H1 (cell line): ENCODE measurements at regions not wholly inside any gene's neighbourhood (a gene's known extent, or its start where the extent isn't known, plus 50 kb on each side); places are given as distances from the start of the nearest gene placed in this dataset.

ENCODE experiments used
- CBX5 ChIP-seq: fragments of 300-800, 300-1000 bp; sonication (generic); IDR thresholded peaks from 2 replicates; pipeline ENCODE4 v1.7.1; 2016; ENCODE audit warnings: antibody characterized with exemption, low read length, low read depth
- CTCF ChIP-seq, 3 experiments: IDR thresholded peaks; 1 replicate in 2 of 3; 2 replicates in 1 of 3; pipeline versions ENCODE4 v1.5.1 to v1.6.1; 2011; ENCODE audit warnings: low read length in 3 of 3, mild to moderate bottlenecking in 3 of 3, inconsistent platforms in 2 of 3, low read depth in 1 of 3, moderate library complexity in 1 of 3; ENCODE audit not compliant: insufficient read depth in 1 of 3; ENCODE audit errors: control extremely low read depth in 1 of 3
- EZH2 ChIP-seq: fragments of 200-600 bp; sonication (generic); IDR thresholded peaks from 2 replicates; pipeline ENCODE4 v1.7.1; 2012; ENCODE audit warnings: low read depth, mild to moderate bottlenecking, moderate library complexity, low read length, inconsistent platforms; ENCODE audit not compliant: severe bottlenecking
- GABPA ChIP-seq: IDR thresholded peaks from 2 replicates; pipeline ENCODE4 v1.6.1; 2011; ENCODE audit warnings: mild to moderate bottlenecking, low read length, moderate library complexity, borderline replicate concordance; ENCODE audit not compliant: insufficient read depth
- JUN ChIP-seq: IDR thresholded peaks from 2 replicates; pipeline ENCODE4 v1.6.1; 2011; ENCODE audit warnings: low read depth, mild to moderate bottlenecking, improper control_type of control experiment, low read length
- JUND ChIP-seq: IDR thresholded peaks from 2 replicates; pipeline ENCODE4 v1.6.1; 2011; ENCODE audit warnings: mild to moderate bottlenecking, improper control_type of control experiment, low read length
- MAX ChIP-seq: IDR thresholded peaks from 2 replicates; pipeline ENCODE4 v1.6.1; 2012; ENCODE audit warnings: inconsistent platforms
- NANOG ChIP-seq: IDR thresholded peaks from 2 replicates; pipeline ENCODE4 v1.6.1; 2011; ENCODE audit warnings: low read length, low read depth, mild to moderate bottlenecking, inconsistent platforms; ENCODE audit not compliant: insufficient read depth, poor library complexity, severe bottlenecking
- POLR2A ChIP-seq, 2 experiments: IDR thresholded peaks; 1 replicate in 1 of 2; 2 replicates in 1 of 2; pipeline ENCODE4 v1.6.1; 2011; ENCODE audit warnings: low read depth in 2 of 2, low read length in 2 of 2, mild to moderate bottlenecking in 2 of 2; ENCODE audit errors: control extremely low read depth in 1 of 2
- POLR2AphosphoS5 ChIP-seq: IDR thresholded peaks from 2 replicates; pipeline ENCODE4 v1.6.1; 2011; ENCODE audit warnings: low read depth, low read length
- RAD21 ChIP-seq, 2 experiments: IDR thresholded peaks in 1 of 2; conservative IDR thresholded peaks in 1 of 2; 2 replicates each; pipeline ENCODE4 v1.6.1; 2011; ENCODE audit warnings: low read depth in 2 of 2, low read length in 2 of 2, improper control_type of control experiment in 1 of 2, inconsistent platforms in 1 of 2, mild to moderate bottlenecking in 1 of 2, moderate library complexity in 1 of 2
- SAP30 ChIP-seq: fragments of 300-600 bp; sonication (generic); IDR thresholded peaks from 2 replicates; pipeline ENCODE4 v1.7.1; 2012; ENCODE audit warnings: low read length, moderate library complexity, mild to moderate bottlenecking, inconsistent platforms; ENCODE audit not compliant: insufficient read depth, insufficient replicate concordance
- SIN3A ChIP-seq, 2 experiments: IDR thresholded peaks in 1 of 2; conservative IDR thresholded peaks in 1 of 2; 2 replicates each; pipeline ENCODE4 v1.6.1; 2011 to 2012; ENCODE audit warnings: low read length in 2 of 2, improper control_type of control experiment in 1 of 2, low read depth in 1 of 2, mild to moderate bottlenecking in 1 of 2
- SUZ12 ChIP-seq: fragments of 200-600 bp; sonication (generic); IDR thresholded peaks from 2 replicates; pipeline ENCODE4 v1.6.1; 2012; ENCODE audit warnings: mild to moderate bottlenecking, inconsistent platforms, low read length, moderate library complexity, mixed read lengths

- TF ChIP-seq NANOG (no peak), CTCF (IDR thresholded peaks at IDR 0.05; ENCODE audit: control extremely low read depth in 1 of 3, insufficient read depth in 1 of 3, low read depth in 1 of 3, low read length in 3 of 3) (no peak), MAX (no peak), SAP30 (no peak), SUZ12 (no peak), SIN3A (conservative IDR thresholded peaks at IDR 0.05 in 1 of 2, IDR thresholded peaks at IDR 0.05 in 1 of 2; ENCODE audit: low read depth in 1 of 2, low read length in 2 of 2) (no peak), RAD21 (IDR thresholded peaks at IDR 0.05 in 1 of 2, conservative IDR thresholded peaks at IDR 0.05 in 1 of 2; ENCODE audit: low read depth in 2 of 2, low read length in 2 of 2) (no peak), JUN (no peak), GABPA (no peak), EZH2 (no peak), JUND (no peak), CBX5 (no peak), POLR2AphosphoS5 (no peak), POLR2A (IDR thresholded peaks at IDR 0.05; ENCODE audit: control extremely low read depth in 1 of 2, low read depth in 2 of 2, low read length in 2 of 2) (no peak)
Observed at GRCh38 chr1:192086644-192087043, 71.6 kb upstream of the RGS18 start.
